IMR-90 (cell line): ENCODE measurements at regions not wholly inside any gene's neighbourhood (a gene's known extent, or its start where the extent isn't known, plus 50 kb on each side); places are given as distances from the start of the nearest gene placed in this dataset.

Experiments used
- ATAC-seq: fragments of 200-7000 bp; cut with Tn5 transposase; 2 replicates; pipeline ENCODE4 v1.9.1; 2020; ENCODE audit warnings: low read depth, mild to moderate bottlenecking, moderate library complexity
- BruUV-seq: library from RNA; stranded (reverse); fragments of 400-500 nt; replicated peaks from 2 replicates; lab custom pipeline; 2021; lab: Mats Ljungman, UMichigan
- CTCF ChIA-PET: fragments of 300-600 bp; formaldehyde crosslinking; extraction: SDS; loops from one replicate; lab custom pipeline; 2021; ENCODE audit warnings: antibody characterized with exemption; lab: Yijun Ruan, JAX
- POLR2A ChIA-PET: fragments of 300-600 bp; sonication (Branson Sonifier 250); formaldehyde crosslinking; loops from one replicate; lab custom pipeline; 2022; ENCODE audit warnings: antibody characterized with exemption; ENCODE audit not compliant: unreplicated experiment; lab: Charles Lee
- DNase-seq: peaks from one replicate; pipeline ENCODE4 v3.0.0; 2013
- H2AFZ ChIP-seq: replicated peaks from 2 replicates; pipeline ENCODE3; 2013; ENCODE audit warnings: low read length, mild to moderate bottlenecking; ENCODE audit not compliant: poor library complexity
- H2AK5ac ChIP-seq: 2 replicates; pipeline ENCODE4 v1.6.1; 2013; ENCODE audit warnings: low read depth, low read length, inconsistent platforms
- H2AK9ac ChIP-seq: replicated peaks from 2 replicates; pipeline ENCODE3; 2013; ENCODE audit warnings: mild to moderate bottlenecking, low read depth, low read length, moderate library complexity; ENCODE audit not compliant: poor library complexity
- H2BK120ac ChIP-seq: 2 replicates; pipeline ENCODE4 v1.6.1; 2013; ENCODE audit warnings: low read depth, low read length, inconsistent platforms
- H2BK15ac ChIP-seq: 3 replicates; pipeline ENCODE4 v1.6.1; 2013; ENCODE audit warnings: low read depth, low read length, inconsistent platforms
- H2BK20ac ChIP-seq: 2 replicates; pipeline ENCODE4 v1.6.1; 2013; ENCODE audit warnings: low read depth, mild to moderate bottlenecking, inconsistent platforms, low read length, moderate library complexity
- H2BK5ac ChIP-seq: 2 replicates; pipeline ENCODE4 v1.6.1; 2013; ENCODE audit warnings: mild to moderate bottlenecking, low read depth, low read length, inconsistent platforms; ENCODE audit not compliant: poor library complexity, severe bottlenecking
- H3K14ac ChIP-seq: replicated peaks from 2 replicates; pipeline ENCODE4 v1.6.1; 2013; ENCODE audit warnings: low read depth, low read length, inconsistent platforms
- H3K18ac ChIP-seq: 2 replicates; pipeline ENCODE4 v1.6.1; 2013; ENCODE audit warnings: low read depth, low read length, control low read depth
- H3K23ac ChIP-seq: 2 replicates; pipeline ENCODE4 v1.6.1; 2013; ENCODE audit warnings: low read depth, low read length, inconsistent platforms
- H3K27ac ChIP-seq: 2 replicates; pipeline ENCODE4 v1.5.1; 2013; ENCODE audit warnings: mild to moderate bottlenecking, control low read depth, low read length; ENCODE audit not compliant: insufficient read depth
- H3K27me3 ChIP-seq: 2 replicates; pipeline ENCODE4 v1.6.1; 2013; ENCODE audit warnings: low read length; ENCODE audit not compliant: control insufficient read depth, insufficient read depth
- H3K36me3 ChIP-seq: 2 replicates; pipeline ENCODE4 v1.6.1; 2013; ENCODE audit warnings: low read length, mixed read lengths; ENCODE audit not compliant: control insufficient read depth, insufficient read depth
- H3K4ac ChIP-seq: 2 replicates; pipeline ENCODE4 v1.6.1; 2013; ENCODE audit warnings: low read depth, low read length, inconsistent platforms
- H3K4me1 ChIP-seq: 2 replicates; pipeline ENCODE4 v1.6.1; 2013; ENCODE audit warnings: low read length, mixed read lengths; ENCODE audit not compliant: control insufficient read depth, insufficient read depth
- H3K4me2 ChIP-seq: 2 replicates; pipeline ENCODE4 v1.6.1; 2013; ENCODE audit warnings: low read depth, mild to moderate bottlenecking, control low read depth, low read length, moderate library complexity
- H3K4me3 ChIP-seq: 2 replicates; pipeline ENCODE4 v1.5.1; 2013; ENCODE audit warnings: low read depth, mild to moderate bottlenecking, control low read depth, low read length, moderate library complexity; ENCODE audit not compliant: insufficient read depth
- H3K56ac ChIP-seq: 2 replicates; pipeline ENCODE4 v1.6.1; 2013; ENCODE audit warnings: low read length, inconsistent platforms; ENCODE audit not compliant: insufficient read depth; ENCODE audit errors: extremely low read depth
- H3K79me1 ChIP-seq, 2 experiments: 2 replicates each; pipeline ENCODE4 v1.6.1; 2013; ENCODE audit warnings: low read length in 2 of 2, inconsistent platforms in 1 of 2, low read depth in 1 of 2
- H3K9ac ChIP-seq: 2 replicates; pipeline ENCODE4 v1.6.1; 2013; ENCODE audit warnings: low read depth, low read length, control low read depth
- H3K9me1 ChIP-seq: 2 replicates; pipeline ENCODE4 v1.6.1; 2013; ENCODE audit warnings: low read length, inconsistent platforms; ENCODE audit not compliant: insufficient read depth
- H3K9me3 ChIP-seq: 2 replicates; pipeline ENCODE4 v1.6.1; 2013; ENCODE audit warnings: low read length; ENCODE audit not compliant: control insufficient read depth, insufficient read depth
- H4K20me1 ChIP-seq: 2 replicates; pipeline ENCODE4 v1.6.1; 2013; ENCODE audit warnings: low read length, inconsistent platforms; ENCODE audit not compliant: insufficient read depth
- H4K5ac ChIP-seq: 2 replicates; pipeline ENCODE4 v1.6.1; 2013; ENCODE audit warnings: mild to moderate bottlenecking, low read depth, low read length, control low read depth
- H4K8ac ChIP-seq, 2 experiments: 2 replicates each; pipeline ENCODE4 v1.6.1; 2013; ENCODE audit warnings: low read depth in 2 of 2, low read length in 2 of 2, control low read depth in 1 of 2, inconsistent platforms in 1 of 2
- H4K91ac ChIP-seq: 2 replicates; pipeline ENCODE4 v1.6.1; 2013; ENCODE audit warnings: low read depth, low read length, inconsistent platforms; ENCODE audit not compliant: insufficient read depth
- CEBPB ChIP-seq: IDR thresholded peaks from 2 replicates; pipeline ENCODE4 v1.6.1; 2012; ENCODE audit warnings: low read depth, low read length, improper control_type of control experiment
- CHD1 ChIP-seq: IDR thresholded peaks from 2 replicates; pipeline ENCODE4 v1.6.1; 2012; ENCODE audit warnings: low read depth, low read length, improper control_type of control experiment
- FOS ChIP-seq: fragments of 150-350 bp; IDR thresholded peaks from 2 replicates; pipeline ENCODE4 v1.6.1; 2016; ENCODE audit warnings: low read depth, low read length
- MAFK ChIP-seq: IDR thresholded peaks from 2 replicates; pipeline ENCODE4 v1.6.1; 2012; ENCODE audit warnings: low read depth, low read length, improper control_type of control experiment
- MAZ ChIP-seq: IDR thresholded peaks from 2 replicates; pipeline ENCODE4 v1.6.1; 2012; ENCODE audit warnings: low read depth, mild to moderate bottlenecking, low read length, improper control_type of control experiment, moderate library complexity, borderline replicate concordance
- MXI1 ChIP-seq: IDR thresholded peaks from 2 replicates; pipeline ENCODE4 v1.6.1; 2012; ENCODE audit warnings: low read depth, mild to moderate bottlenecking, low read length, moderate library complexity, borderline replicate concordance
- POLR2A ChIP-seq: IDR thresholded peaks from 2 replicates; pipeline ENCODE4 v1.6.1; 2012; ENCODE audit warnings: mild to moderate bottlenecking, low read depth, low read length
- RCOR1 ChIP-seq: IDR thresholded peaks from 2 replicates; pipeline ENCODE4 v1.6.1; 2012; ENCODE audit warnings: mild to moderate bottlenecking, low read length, improper control_type of control experiment; ENCODE audit not compliant: insufficient replicate concordance
- WGBS, 2 experiments: methylation state at CpG; one replicate each; pipeline versions ENCODE4 v1.1.5 to v1.1.7; 2013; ENCODE audit warnings: missing lambda C conversion rate in 2 of 2; ENCODE audit not compliant: insufficient read length in 1 of 2; ENCODE audit errors: extremely low coverage in 2 of 2; 5-methylcytosine and 5-hydroxymethylcytosine counted together
- dilution Hi-C: fragments of 300-500 bp; cut with HindIII; formaldehyde crosslinking; loops from one replicate; pipeline ENCODE4 v1.14.3; 2018; ENCODE audit warnings: low sequenced_read_pairs; ENCODE audit not compliant: unreplicated experiment
- in situ Hi-C: fragments of 300-500 bp; cut with MboI; formaldehyde crosslinking; loops from 3 replicates; pipeline ENCODE4 v1.14.3; 2019; ENCODE audit warnings: low sequenced_read_pairs, inconsistent platforms, mixed read lengths
- intact Hi-C: fragments of 100-400 bp; cut with micrococcal nuclease; formaldehyde crosslinking; loops from 2 replicates; pipeline ENCODE4 v1.10.0; 2022
- TF ChIP-seq, protein P1 (sequence below): fragments of 150-350 bp; IDR thresholded peaks from 2 replicates; pipeline ENCODE4 v1.6.1; 2017; ENCODE audit warnings: mild to moderate bottlenecking, antibody characterized with exemption, low read length, low read depth
- TF ChIP-seq, protein P2 (sequence below): conservative IDR thresholded peaks from 2 replicates; pipeline ENCODE4 v1.5.1; 2012; ENCODE audit warnings: mild to moderate bottlenecking, low read depth, low read length, improper control_type of control experiment
- TF ChIP-seq, protein P3 (sequence below): fragments of 150-350 bp; IDR thresholded peaks from 2 replicates; pipeline ENCODE4 v1.6.1; 2016; ENCODE audit warnings: low read depth, mild to moderate bottlenecking, low read length, moderate library complexity, borderline replicate concordance

DNA sequence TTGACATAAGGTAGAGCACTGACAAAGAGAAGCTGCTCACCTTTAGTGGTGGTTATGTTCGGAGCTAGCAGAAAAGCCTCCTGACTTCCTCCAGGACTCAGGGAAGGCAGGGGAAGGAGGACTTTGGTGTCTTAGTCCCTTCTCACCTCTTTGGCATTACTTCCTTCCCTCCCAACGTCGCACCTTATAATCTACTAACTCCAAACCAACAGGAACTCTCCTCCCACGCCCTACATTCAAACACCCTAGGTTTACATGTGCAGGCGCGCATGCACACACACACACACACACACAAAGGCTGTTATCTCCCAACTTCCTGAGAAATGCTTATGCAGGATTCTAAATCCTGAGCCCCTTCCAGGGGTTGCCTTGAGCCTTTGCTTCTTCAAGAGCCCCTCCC is 157.7 kb upstream of the STS start:
- ChIA-PET POLR2A (no interaction called here), CTCF (no interaction called here)
- H3K27me3 ChIP-seq, result no peaks in the 10 kb centered on the region
- H2AK9ac ChIP-seq, result no peak overlapping the region
- no peak for DNase-seq
- no peak overlapping the region for H3K56ac ChIP-seq
- H4K20me1 ChIP-seq, result no peaks in the 10 kb centered on the region
- no peak overlapping the region for H2BK20ac ChIP-seq
- H3K4me3 ChIP-seq, result no peak overlapping the region
- no peaks in the 10 kb centered on the region for H3K9me1 ChIP-seq
- no peak overlapping the region for H2BK15ac ChIP-seq
- no peak overlapping the region for H3K9ac ChIP-seq
- in situ Hi-C loops, result no loop called here
- no peaks in the 10 kb centered on the region for H3K36me3 ChIP-seq
- H2BK120ac ChIP-seq, result no peak overlapping the region
- H4K91ac ChIP-seq, result no peak overlapping the region
- dilution Hi-C loops, result no loop called here
- no TSS peak for BruUV-seq
- no peak overlapping the region for H2AFZ ChIP-seq
- H3K4me2 ChIP-seq, result no peak overlapping the region
- intact Hi-C loops, result no loop called here
- no peak overlapping the region for H2BK5ac ChIP-seq
- no peak overlapping the region for H3K4ac ChIP-seq
- no peak overlapping the region for H3K18ac ChIP-seq
- no peak overlapping the region for H4K8ac ChIP-seq
- 51 to 100% methylated on average over 3 to 5 of the region's 6 CpGs for WGBS, 2 experiments
- no peak overlapping the region for H3K27ac ChIP-seq
- no peak overlapping the region for H3K14ac ChIP-seq
- no peak overlapping the region for H2AK5ac ChIP-seq
- H4K5ac ChIP-seq, result no peak overlapping the region
- no peaks in the 10 kb centered on the region for H3K79me1 ChIP-seq
- ATAC-seq, result no peak
- no peak overlapping the region for H3K23ac ChIP-seq
- H3K4me1 ChIP-seq, result no peaks in the 10 kb centered on the region
- peaks cover 6% of the 10 kb centered on the region for H3K9me3 ChIP-seq
- TF ChIP-seq, protein P1, sequence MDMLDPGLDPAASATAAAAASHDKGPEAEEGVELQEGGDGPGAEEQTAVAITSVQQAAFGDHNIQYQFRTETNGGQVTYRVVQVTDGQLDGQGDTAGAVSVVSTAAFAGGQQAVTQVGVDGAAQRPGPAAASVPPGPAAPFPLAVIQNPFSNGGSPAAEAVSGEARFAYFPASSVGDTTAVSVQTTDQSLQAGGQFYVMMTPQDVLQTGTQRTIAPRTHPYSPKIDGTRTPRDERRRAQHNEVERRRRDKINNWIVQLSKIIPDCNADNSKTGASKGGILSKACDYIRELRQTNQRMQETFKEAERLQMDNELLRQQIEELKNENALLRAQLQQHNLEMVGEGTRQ, result no peak
- TF ChIP-seq CHD1, result no peak
- TF ChIP-seq, protein P2, sequence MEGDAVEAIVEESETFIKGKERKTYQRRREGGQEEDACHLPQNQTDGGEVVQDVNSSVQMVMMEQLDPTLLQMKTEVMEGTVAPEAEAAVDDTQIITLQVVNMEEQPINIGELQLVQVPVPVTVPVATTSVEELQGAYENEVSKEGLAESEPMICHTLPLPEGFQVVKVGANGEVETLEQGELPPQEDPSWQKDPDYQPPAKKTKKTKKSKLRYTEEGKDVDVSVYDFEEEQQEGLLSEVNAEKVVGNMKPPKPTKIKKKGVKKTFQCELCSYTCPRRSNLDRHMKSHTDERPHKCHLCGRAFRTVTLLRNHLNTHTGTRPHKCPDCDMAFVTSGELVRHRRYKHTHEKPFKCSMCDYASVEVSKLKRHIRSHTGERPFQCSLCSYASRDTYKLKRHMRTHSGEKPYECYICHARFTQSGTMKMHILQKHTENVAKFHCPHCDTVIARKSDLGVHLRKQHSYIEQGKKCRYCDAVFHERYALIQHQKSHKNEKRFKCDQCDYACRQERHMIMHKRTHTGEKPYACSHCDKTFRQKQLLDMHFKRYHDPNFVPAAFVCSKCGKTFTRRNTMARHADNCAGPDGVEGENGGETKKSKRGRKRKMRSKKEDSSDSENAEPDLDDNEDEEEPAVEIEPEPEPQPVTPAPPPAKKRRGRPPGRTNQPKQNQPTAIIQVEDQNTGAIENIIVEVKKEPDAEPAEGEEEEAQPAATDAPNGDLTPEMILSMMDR, result no peak
- no peak for TF ChIP-seq MAFK
- no peak for TF ChIP-seq CEBPB
- no peak for TF ChIP-seq MXI1
- no peak for TF ChIP-seq RCOR1
- TF ChIP-seq POLR2A, result no peak
- TF ChIP-seq FOS, result no peak
- TF ChIP-seq, protein P3, sequence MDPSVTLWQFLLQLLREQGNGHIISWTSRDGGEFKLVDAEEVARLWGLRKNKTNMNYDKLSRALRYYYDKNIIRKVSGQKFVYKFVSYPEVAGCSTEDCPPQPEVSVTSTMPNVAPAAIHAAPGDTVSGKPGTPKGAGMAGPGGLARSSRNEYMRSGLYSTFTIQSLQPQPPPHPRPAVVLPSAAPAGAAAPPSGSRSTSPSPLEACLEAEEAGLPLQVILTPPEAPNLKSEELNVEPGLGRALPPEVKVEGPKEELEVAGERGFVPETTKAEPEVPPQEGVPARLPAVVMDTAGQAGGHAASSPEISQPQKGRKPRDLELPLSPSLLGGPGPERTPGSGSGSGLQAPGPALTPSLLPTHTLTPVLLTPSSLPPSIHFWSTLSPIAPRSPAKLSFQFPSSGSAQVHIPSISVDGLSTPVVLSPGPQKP, result no peak
- no peak for TF ChIP-seq MAZ
